ENCODE measurements at regions not wholly inside any gene's neighbourhood (a gene's known extent, or its start where the extent isn't known, plus 50 kb on each side); places are given as distances from the start of the nearest gene placed in this dataset.

- TF ChIP-seq SP2 (IDR thresholded peaks at IDR 0.05; ENCODE audit: extremely low read depth, low read depth, low read length, poor library complexity, severe bottlenecking) (no peak), POLR2A (conservative IDR thresholded peaks at IDR 0.05) (no peak), EZH2 (IDR thresholded peaks at IDR 0.05; ENCODE audit: borderline replicate concordance, low read depth, low read length) (no peak), RFX5 (IDR thresholded peaks at IDR 0.05; ENCODE audit: low read depth, low read length) (no peak)
Observed at GRCh38 chr12:45105996-45106395, 55.1 kb upstream of the DBX2 start.
